Right atrium auricular region (tissue), 2 donors: ENCODE measurements at regions not wholly inside any gene's neighbourhood (a gene's known extent, or its start where the extent isn't known, plus 50 kb on each side); places are given as distances from the start of the nearest gene placed in this dataset.

Source experiments
- DNase-seq: peaks from one replicate; pipeline ENCODE4 v3.0.0-alpha.2; 2019; ENCODE audit warnings: low spot score
- H3K27ac ChIP-seq, 2 donors: fragments of 200-600 bp; sonication (generic); 1 replicate in 1 of 2; 2 replicates in 1 of 2; pipeline ENCODE4 v1.5.1; 2016 to 2019
- H3K27me3 ChIP-seq, 2 donors: fragments of 200-600 bp; sonication (generic); one replicate each; pipeline versions ENCODE4 v1.5.1 to v1.6.0; 2017 to 2019
- H3K36me3 ChIP-seq: fragments of 200-600 bp; sonication (generic); one replicate; pipeline ENCODE4 v1.5.1; 2016
- H3K4me1 ChIP-seq, 2 donors: fragments of 200-600 bp; sonication (generic); one replicate each; pipeline versions ENCODE4 v1.5.1 to v1.6.0; 2017 to 2019
- H3K4me3 ChIP-seq, 2 donors: fragments of 200-600 bp; sonication (generic); 1 replicate in 1 of 2; 2 replicates in 1 of 2; pipeline ENCODE4 v1.5.1; 2017 to 2019; ENCODE audit warnings: mild to moderate bottlenecking in 1 of 2, moderate library complexity in 1 of 2
- H3K9me3 ChIP-seq, 2 donors: fragments of 200-600 bp; sonication (generic); one replicate each; pipeline ENCODE4 v1.5.1; 2019
- TF ChIP-seq, protein P1 (sequence below), 2 donors: fragments of 200-600 bp; sonication (generic); IDR thresholded peaks; one replicate each; pipeline ENCODE4 v1.5.1; 2019; ENCODE audit warnings: antibody characterized with exemption in 2 of 2

DNA sequence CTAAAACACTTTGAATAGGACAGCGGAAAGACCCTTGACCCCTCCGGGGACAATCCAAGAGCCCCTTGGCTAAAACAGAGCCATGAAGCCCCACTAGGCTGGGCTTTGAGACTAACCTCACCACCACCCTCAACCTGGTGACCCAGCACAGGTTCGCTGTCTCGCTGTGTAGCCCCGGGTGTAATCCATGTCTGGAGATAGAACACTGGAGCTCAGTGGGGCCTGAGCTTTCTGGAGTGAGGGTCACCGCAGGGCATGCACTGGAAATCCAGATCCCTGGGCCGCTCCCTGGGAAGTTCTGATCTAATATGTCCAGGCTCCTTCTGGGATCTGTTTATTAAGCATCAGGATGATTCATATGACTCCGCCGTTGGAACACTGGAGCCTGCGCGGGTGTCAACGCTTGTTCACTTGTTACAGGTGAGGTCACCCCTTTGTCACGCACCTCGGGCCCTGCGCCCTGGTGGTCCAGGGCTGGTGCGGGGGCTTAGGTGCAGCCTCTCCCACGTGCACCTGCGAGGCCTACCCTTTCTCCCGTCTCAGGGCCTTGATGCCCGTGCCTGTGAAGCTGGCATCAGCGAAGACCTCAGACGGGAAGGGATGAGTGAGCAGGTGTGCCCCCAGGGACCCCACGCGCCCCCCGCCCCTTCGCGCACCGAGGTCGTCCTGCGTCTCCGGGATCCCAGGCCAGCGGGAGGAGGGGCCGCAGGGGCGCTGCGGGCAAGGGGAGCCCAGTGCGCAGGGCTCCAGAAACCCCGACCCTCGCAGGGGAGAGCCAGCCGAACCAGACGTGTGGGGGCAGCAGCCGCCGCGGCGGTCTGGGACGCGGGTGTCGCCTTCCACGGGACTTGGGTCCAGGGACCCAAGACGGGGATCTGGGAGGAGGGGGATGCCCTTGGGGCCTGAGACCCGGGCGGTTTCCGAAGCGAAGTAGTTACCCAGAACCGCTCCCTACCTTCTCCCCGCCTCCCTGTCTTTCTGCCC lies 224.1 kb upstream of the FOXF1 start:
- H3K27me3 ChIP-seq = peaks cover 0 to 23% of the 10 kb centered on the region in 2 donors
- H3K27ac ChIP-seq = no peak overlapping the region
- DNase-seq = no peak
- TF ChIP-seq, protein P1, sequence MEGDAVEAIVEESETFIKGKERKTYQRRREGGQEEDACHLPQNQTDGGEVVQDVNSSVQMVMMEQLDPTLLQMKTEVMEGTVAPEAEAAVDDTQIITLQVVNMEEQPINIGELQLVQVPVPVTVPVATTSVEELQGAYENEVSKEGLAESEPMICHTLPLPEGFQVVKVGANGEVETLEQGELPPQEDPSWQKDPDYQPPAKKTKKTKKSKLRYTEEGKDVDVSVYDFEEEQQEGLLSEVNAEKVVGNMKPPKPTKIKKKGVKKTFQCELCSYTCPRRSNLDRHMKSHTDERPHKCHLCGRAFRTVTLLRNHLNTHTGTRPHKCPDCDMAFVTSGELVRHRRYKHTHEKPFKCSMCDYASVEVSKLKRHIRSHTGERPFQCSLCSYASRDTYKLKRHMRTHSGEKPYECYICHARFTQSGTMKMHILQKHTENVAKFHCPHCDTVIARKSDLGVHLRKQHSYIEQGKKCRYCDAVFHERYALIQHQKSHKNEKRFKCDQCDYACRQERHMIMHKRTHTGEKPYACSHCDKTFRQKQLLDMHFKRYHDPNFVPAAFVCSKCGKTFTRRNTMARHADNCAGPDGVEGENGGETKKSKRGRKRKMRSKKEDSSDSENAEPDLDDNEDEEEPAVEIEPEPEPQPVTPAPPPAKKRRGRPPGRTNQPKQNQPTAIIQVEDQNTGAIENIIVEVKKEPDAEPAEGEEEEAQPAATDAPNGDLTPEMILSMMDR (IDR thresholded peaks at IDR 0.05) = no peak
- H3K9me3 ChIP-seq = no peaks in the 10 kb centered on the region
- no peaks in the 10 kb centered on the region for H3K36me3 ChIP-seq
- H3K4me1 ChIP-seq = no peaks in the 10 kb centered on the region
- H3K4me3 ChIP-seq = no peak overlapping the region

DNA sequence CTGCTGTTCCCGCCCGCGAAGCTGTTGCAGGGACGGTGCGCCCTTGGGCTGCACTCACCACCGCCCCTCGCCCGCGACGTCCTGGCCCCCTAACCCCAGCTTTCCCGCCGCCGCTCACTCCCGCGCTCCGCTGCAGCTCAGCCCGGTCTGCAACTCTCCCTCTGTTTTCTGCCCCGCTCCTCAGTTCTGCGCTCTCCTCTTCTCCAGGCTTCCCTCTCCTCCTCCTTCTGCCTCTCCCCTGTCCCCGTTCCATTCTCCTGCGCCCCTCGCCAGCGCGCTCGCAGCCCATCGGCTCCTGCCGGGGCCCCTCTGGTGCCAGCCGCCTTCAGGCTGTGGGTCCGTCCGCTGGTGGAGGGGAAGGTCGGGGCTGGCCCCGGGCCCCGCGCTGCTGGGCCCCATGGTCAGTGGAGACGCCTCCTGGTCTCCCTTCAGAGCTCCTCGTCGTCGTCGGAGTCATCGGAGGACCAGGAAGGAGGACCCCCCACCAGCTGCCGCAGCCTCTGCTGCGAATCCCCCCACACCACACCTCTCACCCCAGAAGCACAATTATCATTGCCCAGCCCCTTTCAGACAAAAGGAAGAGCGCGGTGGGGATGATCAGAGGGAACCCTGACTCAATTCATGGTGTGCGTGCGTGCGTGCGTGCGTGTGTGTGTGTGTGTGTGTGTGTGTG lies 223.2 kb upstream of the FOXF1 start:
- H3K4me3 ChIP-seq = no peak overlapping the region
- H3K27me3 ChIP-seq = peaks cover 0 to 30% of the 10 kb centered on the region in 2 donors
- DNase-seq = no peak
- TF ChIP-seq, protein P1 (IDR thresholded peaks at IDR 0.05) = no peak
- no peaks in the 10 kb centered on the region for H3K36me3 ChIP-seq
- no peak overlapping the region for H3K27ac ChIP-seq
- H3K9me3 ChIP-seq = no peaks in the 10 kb centered on the region
- H3K4me1 ChIP-seq = no peaks in the 10 kb centered on the region

DNA sequence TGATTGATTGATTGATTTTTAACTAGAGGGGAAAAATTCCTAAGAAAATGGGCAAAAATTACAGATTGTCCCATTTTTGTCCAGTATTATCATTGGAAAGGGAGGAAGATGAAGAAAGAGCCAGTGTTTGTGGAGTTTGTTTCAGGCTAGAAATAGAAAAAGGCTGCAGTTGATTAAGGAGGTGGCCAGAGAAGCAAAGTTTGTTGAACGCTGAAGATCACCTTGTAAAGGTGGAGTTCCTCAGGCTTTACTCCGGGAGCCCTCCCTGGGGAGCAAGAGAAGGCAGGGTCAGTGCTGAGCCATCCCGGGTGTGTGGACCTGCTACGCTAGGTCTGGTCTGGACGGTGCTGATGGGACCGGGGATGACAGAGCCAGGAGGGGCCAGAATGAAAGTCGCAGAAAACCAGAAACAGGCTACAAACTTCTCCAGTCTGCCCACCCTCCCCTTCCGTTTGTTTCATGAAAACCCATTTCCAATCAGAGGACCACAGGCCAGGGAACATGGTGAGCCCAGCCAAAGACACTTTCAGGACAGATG lies 222.6 kb upstream of the FOXF1 start:
- Histone ChIP-seq H3K9me3 (no peaks in the 10 kb centered on the region), H3K36me3 (no peaks in the 10 kb centered on the region), H3K27me3 (peaks cover 0 to 30% of the 10 kb centered on the region in 2 donors), H3K4me1 (no peaks in the 10 kb centered on the region), H3K4me3 (no peak overlapping the region), H3K27ac (no peak overlapping the region)
- no peak for DNase-seq
- TF ChIP-seq, protein P1 (IDR thresholded peaks at IDR 0.05) = no peak

DNA sequence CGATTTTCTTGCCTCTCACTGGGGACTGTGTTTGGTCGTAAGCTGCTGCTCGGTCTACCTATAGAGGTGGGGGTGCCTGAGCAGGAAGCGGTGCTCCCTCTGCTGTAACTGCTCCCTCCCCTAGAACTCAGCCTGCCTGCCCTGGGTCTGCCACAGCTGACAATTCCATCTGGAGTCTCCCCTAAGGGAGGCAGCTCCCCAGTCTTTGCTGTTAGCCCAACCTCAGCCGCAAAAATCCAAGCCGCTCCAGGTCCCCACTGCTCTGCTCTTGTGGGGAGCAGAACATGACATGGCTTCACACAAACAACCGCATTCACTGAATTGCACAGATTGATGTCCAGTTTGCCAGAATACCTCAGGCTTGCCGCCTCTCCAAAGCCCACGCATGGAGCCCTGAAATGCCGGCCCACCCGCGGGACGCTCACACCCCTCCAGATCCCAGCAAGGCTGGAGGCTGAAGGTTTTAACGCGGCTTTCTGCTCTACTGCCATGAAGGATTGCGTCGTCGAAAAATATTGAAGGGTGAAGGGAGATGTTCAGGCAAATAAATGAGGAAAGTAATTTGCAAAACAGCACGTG lies 221.5 kb upstream of the FOXF1 start:
- Histone ChIP-seq H3K27ac (no peak overlapping the region), H3K27me3 (peaks cover 0 to 30% of the 10 kb centered on the region in 2 donors), H3K36me3 (no peaks in the 10 kb centered on the region), H3K9me3 (no peaks in the 10 kb centered on the region), H3K4me3 (no peak overlapping the region), H3K4me1 (no peaks in the 10 kb centered on the region)
- DNase-seq = no peak
- TF ChIP-seq, protein P1 (IDR thresholded peaks at IDR 0.05) = no peak

DNA sequence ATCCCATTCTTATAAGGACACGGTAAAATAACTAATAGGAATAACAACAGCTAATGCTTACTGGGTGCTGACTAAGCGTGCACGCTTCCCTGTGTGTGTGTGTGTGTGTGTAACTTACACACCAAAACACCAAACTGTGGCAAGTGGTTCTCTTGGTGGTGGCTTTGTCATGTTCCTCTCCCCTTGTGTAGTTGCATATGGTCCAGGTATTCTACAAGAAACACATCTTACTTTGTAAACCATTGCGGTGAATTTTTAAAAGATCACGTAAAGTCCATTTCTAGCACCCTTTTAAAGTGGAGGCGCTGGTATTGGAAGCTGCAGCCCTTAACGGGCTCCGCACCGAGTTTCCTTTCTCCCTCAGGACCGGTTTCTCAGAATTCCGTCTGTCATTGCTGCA lies 221.0 kb upstream of the FOXF1 start:
- TF ChIP-seq, protein P1 (IDR thresholded peaks at IDR 0.05) = no peak
- Histone ChIP-seq H3K27ac (no peak overlapping the region), H3K9me3 (no peaks in the 10 kb centered on the region), H3K27me3 (peaks cover 0 to 30% of the 10 kb centered on the region in 2 donors), H3K36me3 (no peaks in the 10 kb centered on the region), H3K4me1 (no peaks in the 10 kb centered on the region), H3K4me3 (no peak overlapping the region)
- no peak for DNase-seq
